Astrocyte (in vitro differentiated cells and primary cell): ENCODE measurements at regions not wholly inside any gene's neighbourhood (a gene's known extent, or its start where the extent isn't known, plus 50 kb on each side); places are given as distances from the start of the nearest gene placed in this dataset.
A peak's percentile ranks its signal among the peaks of the same experiment; 100 is the strongest.

ENCODE experiments used
- DNase-seq: peaks from one replicate; pipeline ENCODE4 v3.0.0-alpha.2; 2010; ENCODE audit warnings: low read depth
- FAIRE-seq: peaks from 2 replicates; lab custom pipeline; 2011; peaks lifted over from hg19 to GRCh38; lab: Jason Lieb, UNC
- H2AFZ ChIP-seq: 2 replicates; pipeline ENCODE4 v1.6.0; 2012; ENCODE audit warnings: low read depth, low read length, inconsistent platforms
- H3K27ac ChIP-seq: 2 replicates; pipeline ENCODE4 v1.5.1; 2011; ENCODE audit warnings: low read depth, low read length, inconsistent platforms
- H3K27me3 ChIP-seq: 2 replicates; pipeline ENCODE4 v1.6.0; 2011; ENCODE audit warnings: low read length, inconsistent platforms; ENCODE audit not compliant: insufficient read depth
- H3K36me3 ChIP-seq: 2 replicates; pipeline ENCODE4 v1.5.1; 2011; ENCODE audit warnings: low read length, inconsistent platforms; ENCODE audit not compliant: insufficient read depth
- H3K4me1 ChIP-seq: 2 replicates; pipeline ENCODE4 v1.5.1; 2011; ENCODE audit warnings: low read length, inconsistent platforms; ENCODE audit not compliant: insufficient read depth
- H3K4me2 ChIP-seq: 2 replicates; pipeline ENCODE4 v1.6.0; 2012; ENCODE audit warnings: low read length, inconsistent platforms
- H3K4me3 ChIP-seq: 2 replicates; pipeline ENCODE4 v1.5.1; 2011; ENCODE audit warnings: low read depth, mild to moderate bottlenecking, low read length, inconsistent platforms; ENCODE audit not compliant: insufficient read depth
- H3K79me2 ChIP-seq: 2 replicates; pipeline ENCODE4 v1.6.0; 2012; ENCODE audit warnings: mild to moderate bottlenecking, low read length, inconsistent platforms; ENCODE audit not compliant: insufficient read depth
- H3K9ac ChIP-seq: 2 replicates; pipeline ENCODE4 v1.6.0; 2012; ENCODE audit warnings: mild to moderate bottlenecking, low read length, inconsistent platforms
- H3K9me3 ChIP-seq: 2 replicates; pipeline ENCODE4 v1.5.1; 2012; ENCODE audit warnings: low read depth, mild to moderate bottlenecking, low read length, inconsistent platforms; ENCODE audit not compliant: insufficient read depth
- H4K20me1 ChIP-seq: 2 replicates; pipeline ENCODE4 v1.6.0; 2012; ENCODE audit warnings: low read length, inconsistent platforms; ENCODE audit not compliant: insufficient read depth
- H3K27ac Mint-ChIP-seq: one replicate; pipeline ENCODE4 v1.8.0; 2021; ENCODE audit warnings: mild to moderate bottlenecking, mixed read lengths; ENCODE audit not compliant: unreplicated experiment
- H3K27me3 Mint-ChIP-seq: one replicate; pipeline ENCODE4 v1.8.0; 2021; ENCODE audit warnings: low read depth, mixed read lengths; ENCODE audit not compliant: unreplicated experiment
- H3K36me3 Mint-ChIP-seq: one replicate; pipeline ENCODE4 v1.8.0; 2021; ENCODE audit warnings: low read depth, mixed read lengths; ENCODE audit not compliant: unreplicated experiment
- H3K4me1 Mint-ChIP-seq: one replicate; pipeline ENCODE4 v1.8.0; 2021; ENCODE audit warnings: low read depth, mixed read lengths; ENCODE audit not compliant: unreplicated experiment
- H3K4me3 Mint-ChIP-seq: one replicate; pipeline ENCODE4 v1.8.0; 2021; ENCODE audit warnings: mild to moderate bottlenecking, moderate library complexity, mixed read lengths; ENCODE audit not compliant: unreplicated experiment
- H3K9me3 Mint-ChIP-seq: one replicate; pipeline ENCODE4 v1.8.0; 2021; ENCODE audit warnings: mild to moderate bottlenecking, mixed read lengths; ENCODE audit not compliant: unreplicated experiment
- CTCF ChIP-seq: IDR thresholded peaks from 2 replicates; pipeline ENCODE4 v1.5.1; 2011; ENCODE audit warnings: low read depth, mild to moderate bottlenecking, inconsistent platforms, low read length, moderate library complexity; ENCODE audit not compliant: insufficient read depth
- EZH2 ChIP-seq: IDR thresholded peaks from 2 replicates; pipeline ENCODE4 v1.6.1; 2012; ENCODE audit warnings: mild to moderate bottlenecking, low read length, inconsistent platforms; ENCODE audit not compliant: insufficient read depth

- DNase-seq = no peak
- Mint-ChIP-seq H3K27ac (no peak overlapping the region), H3K36me3 (no peaks in the 10 kb centered on the region), H3K27me3 (no peaks in the 10 kb centered on the region), H3K4me3 (no peak overlapping the region), H3K9me3 (no peaks in the 10 kb centered on the region), H3K4me1 (peaks cover 25% of the 10 kb centered on the region)
- Histone ChIP-seq H3K36me3 (no peaks in the 10 kb centered on the region), H3K27ac (no peak overlapping the region), H4K20me1 (no peaks in the 10 kb centered on the region), H3K79me2 (no peaks in the 10 kb centered on the region), H2AFZ (no peak overlapping the region), H3K4me1 (peaks cover 17% of the 10 kb centered on the region), H3K4me2 (no peak overlapping the region), H3K9me3 (no peaks in the 10 kb centered on the region), H3K27me3 (no peaks in the 10 kb centered on the region), H3K9ac (no peak overlapping the region), H3K4me3 (no peak overlapping the region)
- TF ChIP-seq CTCF = no peak
- no peak for TF ChIP-seq EZH2
- FAIRE-seq = no peak
Observed at GRCh38 chr7:13014011-13014410, 326.6 kb downstream of the ARL4A start.

- no peaks in the 10 kb centered on the region for H3K79me2 ChIP-seq
- no peak overlapping the region for H3K4me3 ChIP-seq
- no peaks in the 10 kb centered on the region for H3K9me3 ChIP-seq
- no peak overlapping the region for H2AFZ ChIP-seq
- H3K4me2 ChIP-seq = no peak overlapping the region
- H3K9ac ChIP-seq = no peak overlapping the region
- no peak for TF ChIP-seq CTCF
- TF ChIP-seq EZH2 = no peak
- H3K36me3 ChIP-seq = no peaks in the 10 kb centered on the region
- H3K9me3 Mint-ChIP-seq = no peaks in the 10 kb centered on the region
- no peaks in the 10 kb centered on the region for H3K27me3 ChIP-seq
- H3K4me1 ChIP-seq = peaks cover 17% of the 10 kb centered on the region
- peaks cover 28% of the 10 kb centered on the region for H3K4me1 Mint-ChIP-seq
- no peak overlapping the region for H3K27ac Mint-ChIP-seq
- FAIRE-seq = no peak
- H4K20me1 ChIP-seq = no peaks in the 10 kb centered on the region
- DNase-seq = no peak
- H3K27me3 Mint-ChIP-seq = no peaks in the 10 kb centered on the region
- no peak overlapping the region for H3K27ac ChIP-seq
- no peaks in the 10 kb centered on the region for H3K36me3 Mint-ChIP-seq
- H3K4me3 Mint-ChIP-seq = no peak overlapping the region
Observed at GRCh38 chr7:13016036-13016581, 328.7 kb downstream of the ARL4A start.

- H2AFZ ChIP-seq = peak overlapping the region; percentile 57
- Mint-ChIP-seq H3K36me3 (no peaks in the 10 kb centered on the region), H3K27me3 (no peaks in the 10 kb centered on the region), H3K27ac (peak overlapping the region; percentile 99), H3K4me1 (peaks cover 32% of the 10 kb centered on the region), H3K4me3 (peak overlapping the region; percentile 23), H3K9me3 (no peaks in the 10 kb centered on the region)
- H3K4me1 ChIP-seq = peaks cover 17% of the 10 kb centered on the region
- no peaks in the 10 kb centered on the region for H3K27me3 ChIP-seq
- peak overlapping the region; percentile 48 for H3K4me3 ChIP-seq
- no peaks in the 10 kb centered on the region for H3K79me2 ChIP-seq
- peak overlapping the region; percentile 69 for H3K27ac ChIP-seq
- no peaks in the 10 kb centered on the region for H3K36me3 ChIP-seq
- peak; percentile 58 for DNase-seq
- peak overlapping the region; percentile 37 for H3K9ac ChIP-seq
- no peak for TF ChIP-seq EZH2
- TF ChIP-seq CTCF = no peak
- no peaks in the 10 kb centered on the region for H3K9me3 ChIP-seq
- no peak for FAIRE-seq
- H4K20me1 ChIP-seq = no peaks in the 10 kb centered on the region
- H3K4me2 ChIP-seq = peak overlapping the region; percentile 85
Observed at GRCh38 chr7:13016592-13017332, 329.3 kb downstream of the ARL4A start.
